OCI-LY7 (cell line): ENCODE measurements at regions not wholly inside any gene's neighbourhood (a gene's known extent, or its start where the extent isn't known, plus 50 kb on each side); places are given as distances from the start of the nearest gene placed in this dataset.

ENCODE experiments used
- BruUV-seq: library from RNA; stranded (reverse); fragments of 400-500 nt; replicated peaks from 2 replicates; lab custom pipeline; 2021; lab: Mats Ljungman, UMichigan
- CTCF ChIA-PET: fragments of 300-600 bp; sonication (Branson Sonifier 250); formaldehyde crosslinking; loops from one replicate; lab custom pipeline; 2022; ENCODE audit warnings: antibody characterized with exemption; ENCODE audit not compliant: unreplicated experiment; lab: Charles Lee
- POLR2A ChIA-PET: fragments of 300-600 bp; sonication (Branson Sonifier 250); formaldehyde crosslinking; loops from one replicate; lab custom pipeline; 2022; ENCODE audit warnings: antibody characterized with exemption; lab: Charles Lee
- DNase-seq: peaks from one replicate; pipeline ENCODE4 v3.0.0-alpha.2; 2015; ENCODE audit warnings: low spot score
- H2AFZ ChIP-seq: fragments of 200-600 bp; sonication (generic), shearing (Covaris generic); 2 replicates; pipeline ENCODE4 v1.6.1; 2014; ENCODE audit warnings: mild to moderate bottlenecking, antibody characterized with exemption, low read length, moderate library complexity
- H3K27ac ChIP-seq: fragments of 200-600 bp; sonication (generic); 2 replicates; pipeline ENCODE4 v1.5.1; 2014; ENCODE audit warnings: mixed run types, low read depth, mild to moderate bottlenecking, moderate library complexity, low read length, inconsistent platforms; ENCODE audit not compliant: poor library complexity, severe bottlenecking
- H3K36me3 ChIP-seq: fragments of 200-600 bp; sonication (generic); 2 replicates; pipeline ENCODE4 v1.6.1; 2014; ENCODE audit warnings: mild to moderate bottlenecking, antibody characterized with exemption, low read length, moderate library complexity, mixed read lengths; ENCODE audit not compliant: insufficient read depth
- H3K4me1 ChIP-seq: fragments of 200-600 bp; sonication (generic); 2 replicates; pipeline ENCODE4 v1.5.1; 2014; ENCODE audit warnings: mild to moderate bottlenecking, low read length; ENCODE audit not compliant: insufficient read depth, poor library complexity, severe bottlenecking
- H3K4me2 ChIP-seq: fragments of 200-600 bp; sonication (generic); 2 replicates; pipeline ENCODE4 v1.6.1; 2014; ENCODE audit warnings: mild to moderate bottlenecking, low read length
- H3K4me3 ChIP-seq: fragments of 200-600 bp; sonication (generic); 2 replicates; pipeline ENCODE4 v1.5.1; 2014; ENCODE audit warnings: mild to moderate bottlenecking, low read depth, low read length; ENCODE audit not compliant: poor library complexity, severe bottlenecking
- H3K79me2 ChIP-seq: fragments of 200-600 bp; sonication (generic); 2 replicates; pipeline ENCODE4 v1.6.1; 2016; ENCODE audit warnings: low read depth, mild to moderate bottlenecking, low read length, moderate library complexity, mixed read lengths; ENCODE audit not compliant: insufficient read depth
- H3K9me2 ChIP-seq: fragments of 200-600 bp; sonication (generic); 2 replicates; pipeline ENCODE4 v1.6.1; 2016; ENCODE audit warnings: mild to moderate bottlenecking, low read length, mixed read lengths; ENCODE audit not compliant: insufficient read depth
- H3K9me3 ChIP-seq: fragments of 200-600 bp; sonication (generic); 2 replicates; pipeline ENCODE4 v1.6.1; 2014; ENCODE audit warnings: mild to moderate bottlenecking, mixed run types, low read length, mixed read lengths
- H4K20me1 ChIP-seq: fragments of 200-600 bp; sonication (generic); 2 replicates; pipeline ENCODE4 v1.6.1; 2014; ENCODE audit warnings: mild to moderate bottlenecking, antibody characterized with exemption, low read length, moderate library complexity, mixed read lengths; ENCODE audit not compliant: insufficient read depth
- CTCF ChIP-seq: fragments of 200-600 bp; sonication (generic); conservative IDR thresholded peaks from 2 replicates; pipeline ENCODE4 v1.5.1; 2014; ENCODE audit warnings: mild to moderate bottlenecking, antibody characterized with exemption, low read length, moderate library complexity, mixed read lengths
- EZH2phosphoT487 ChIP-seq: fragments of 200-600 bp; sonication (generic); IDR thresholded peaks from 2 replicates; pipeline ENCODE4 v1.6.1; 2018; ENCODE audit warnings: low read depth, borderline replicate concordance, mild to moderate bottlenecking, mixed run types, antibody characterized with exemption, low read length, moderate library complexity, mixed read lengths
- intact Hi-C: fragments of 100-400 bp; cut with micrococcal nuclease; formaldehyde crosslinking; loops from one replicate; pipeline ENCODE4 v1.10.0; 2022; ENCODE audit not compliant: unreplicated experiment

DNA sequence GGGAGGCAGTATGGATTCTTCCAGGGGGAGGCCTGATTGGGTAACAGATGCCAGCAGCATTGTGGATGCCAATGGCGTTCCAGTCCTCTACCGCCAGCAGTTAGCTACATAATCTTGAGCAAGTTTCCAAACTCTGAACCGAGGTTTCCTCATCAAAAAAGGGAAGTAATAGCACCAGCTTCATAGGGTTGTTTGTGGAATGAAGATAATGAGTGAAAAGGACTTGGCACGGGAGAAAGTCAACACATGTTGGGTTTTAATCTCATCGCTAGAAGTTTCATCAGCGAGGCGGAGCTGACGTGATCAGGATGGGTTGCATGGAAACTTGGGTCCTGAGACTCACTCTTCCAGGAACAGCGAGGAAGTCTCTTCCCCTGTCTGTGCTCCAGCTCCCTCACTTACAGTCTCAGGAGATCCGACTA is 266.7 kb downstream of the SH3BP4 start:
- ChIA-PET POLR2A (no interaction called here), CTCF (no interaction called here)
- no peak overlapping the region for H3K4me2 ChIP-seq
- no peaks in the 10 kb centered on the region for H3K4me1 ChIP-seq
- no peaks in the 10 kb centered on the region for H3K9me3 ChIP-seq
- H2AFZ ChIP-seq = no peak overlapping the region
- no peaks in the 10 kb centered on the region for H4K20me1 ChIP-seq
- DNase-seq = no peak
- no peaks in the 10 kb centered on the region for H3K9me2 ChIP-seq
- BruUV-seq = no TSS peak
- intact Hi-C loops = no loop called here
- no peak overlapping the region for H3K27ac ChIP-seq
- H3K79me2 ChIP-seq = no peaks in the 10 kb centered on the region
- H3K36me3 ChIP-seq = no peaks in the 10 kb centered on the region
- no peak for TF ChIP-seq EZH2phosphoT487
- TF ChIP-seq CTCF = no peak
- H3K4me3 ChIP-seq = no peak overlapping the region

- ChIA-PET CTCF (no interaction called here), POLR2A (no interaction called here)
- Histone ChIP-seq H3K9me3 (no peaks in the 10 kb centered on the region), H3K27ac (no peak overlapping the region), H3K36me3 (no peaks in the 10 kb centered on the region), H3K4me2 (no peak overlapping the region), H2AFZ (no peak overlapping the region), H4K20me1 (no peaks in the 10 kb centered on the region), H3K4me3 (no peak overlapping the region), H3K4me1 (no peaks in the 10 kb centered on the region), H3K9me2 (no peaks in the 10 kb centered on the region), H3K79me2 (no peaks in the 10 kb centered on the region)
- no TSS peak for BruUV-seq
- no peak for TF ChIP-seq CTCF
- intact Hi-C loops = no loop called here
- no peak for DNase-seq
Measured at GRCh38 chr2:235219048-235219447, 267.2 kb downstream of the SH3BP4 start.

- Histone ChIP-seq H4K20me1 (no peaks in the 10 kb centered on the region), H3K79me2 (no peaks in the 10 kb centered on the region), H3K9me2 (no peaks in the 10 kb centered on the region), H3K4me2 (no peak overlapping the region), H3K9me3 (no peaks in the 10 kb centered on the region), H3K4me3 (no peak overlapping the region), H3K36me3 (no peaks in the 10 kb centered on the region), H2AFZ (no peak overlapping the region), H3K4me1 (no peaks in the 10 kb centered on the region), H3K27ac (no peak overlapping the region)
- POLR2A ChIA-PET = no interaction called here
- no TSS peak for BruUV-seq
- CTCF ChIA-PET = no interaction called here
- TF ChIP-seq EZH2phosphoT487 (no peak), CTCF (no peak)
- intact Hi-C loops = no loop called here
- DNase-seq = no peak
Measured at GRCh38 chr2:235220331-235220730, 268.5 kb downstream of the SH3BP4 start.
